DND-41 (cell line): ENCODE measurements at regions not wholly inside any gene's neighbourhood (a gene's known extent, or its start where the extent isn't known, plus 50 kb on each side); places are given as distances from the start of the nearest gene placed in this dataset.

Source experiments
- ATAC-seq: fragments of 200-7000 bp; cut with Tn5 transposase; 3 replicates; pipeline ENCODE4 v1.9.1; 2021; ENCODE audit warnings: low read depth; ENCODE audit not compliant: insufficient read depth
- DNase-seq: peaks from one replicate; pipeline ENCODE4 v3.0.0-alpha.2; 2020
- H2AFZ ChIP-seq: 2 replicates; pipeline ENCODE4 v1.6.0; 2012; ENCODE audit warnings: low read depth, low read length
- H3K27ac ChIP-seq: 2 replicates; pipeline ENCODE4 v1.5.1; 2012; ENCODE audit warnings: low read length, inconsistent platforms
- H3K27me3 ChIP-seq: fragments of 200-600 bp; sonication (generic); 2 replicates; pipeline ENCODE4 v1.6.0; 2012; ENCODE audit warnings: low read length, mild to moderate bottlenecking, inconsistent platforms; ENCODE audit not compliant: insufficient read depth, poor library complexity
- H3K36me3 ChIP-seq: 2 replicates; pipeline ENCODE4 v1.5.1; 2012; ENCODE audit warnings: low read length, inconsistent platforms; ENCODE audit not compliant: insufficient read depth
- H3K4me1 ChIP-seq: 2 replicates; pipeline ENCODE4 v1.5.1; 2012; ENCODE audit warnings: mild to moderate bottlenecking, low read length; ENCODE audit not compliant: insufficient read depth
- H3K4me2 ChIP-seq: 2 replicates; pipeline ENCODE4 v1.6.0; 2012; ENCODE audit warnings: mild to moderate bottlenecking, moderate library complexity, low read length, inconsistent platforms; ENCODE audit not compliant: insufficient read depth
- H3K4me3 ChIP-seq, 2 experiments: fragments of 200-600 bp in 1 of 2; shearing (Covaris generic) in 1 of 2; 2 replicates each; pipeline ENCODE4 v1.5.1; 2012 to 2016; ENCODE audit warnings: inconsistent platforms in 2 of 2, low read length in 2 of 2, mild to moderate bottlenecking in 2 of 2, low read depth in 1 of 2, moderate library complexity in 1 of 2
- H3K79me2 ChIP-seq: 2 replicates; pipeline ENCODE4 v1.6.0; 2012; ENCODE audit warnings: low read length, inconsistent platforms; ENCODE audit not compliant: insufficient read depth
- H3K9ac ChIP-seq: 2 replicates; pipeline ENCODE4 v1.6.0; 2012; ENCODE audit warnings: low read depth, mild to moderate bottlenecking, inconsistent platforms, low read length, moderate library complexity
- H3K9me3 ChIP-seq: 2 replicates; pipeline ENCODE4 v1.5.1; 2012; ENCODE audit warnings: low read length, moderate library complexity, mild to moderate bottlenecking, inconsistent platforms; ENCODE audit not compliant: insufficient read depth, severe bottlenecking
- H4K20me1 ChIP-seq: 2 replicates; pipeline ENCODE4 v1.6.0; 2012; ENCODE audit warnings: low read length; ENCODE audit not compliant: insufficient read depth
- EZH2 ChIP-seq: IDR thresholded peaks from 3 replicates; pipeline ENCODE4 v1.6.1; 2012; ENCODE audit warnings: borderline replicate concordance, low read depth, mild to moderate bottlenecking, moderate library complexity, low read length, inconsistent platforms; ENCODE audit not compliant: severe bottlenecking
- TF ChIP-seq, protein P1 (sequence below): IDR thresholded peaks from 2 replicates; pipeline ENCODE4 v1.5.1; 2012; ENCODE audit warnings: borderline replicate concordance, low read length, moderate library complexity, mild to moderate bottlenecking; ENCODE audit not compliant: poor library complexity, severe bottlenecking; ENCODE audit errors: extremely low read depth

- no peak for ATAC-seq
- Histone ChIP-seq H4K20me1 (no peaks in the 10 kb centered on the region), H3K36me3 (no peaks in the 10 kb centered on the region), H3K4me2 (no peak overlapping the region), H3K27ac (no peak overlapping the region), H2AFZ (no peak overlapping the region), H3K9me3 (no peaks in the 10 kb centered on the region), H3K4me1 (no peaks in the 10 kb centered on the region), H3K9ac (no peak overlapping the region), H3K4me3 (no peak overlapping the region), H3K79me2 (no peaks in the 10 kb centered on the region), H3K27me3 (no peaks in the 10 kb centered on the region)
- no peak for DNase-seq
- TF ChIP-seq, protein P1, sequence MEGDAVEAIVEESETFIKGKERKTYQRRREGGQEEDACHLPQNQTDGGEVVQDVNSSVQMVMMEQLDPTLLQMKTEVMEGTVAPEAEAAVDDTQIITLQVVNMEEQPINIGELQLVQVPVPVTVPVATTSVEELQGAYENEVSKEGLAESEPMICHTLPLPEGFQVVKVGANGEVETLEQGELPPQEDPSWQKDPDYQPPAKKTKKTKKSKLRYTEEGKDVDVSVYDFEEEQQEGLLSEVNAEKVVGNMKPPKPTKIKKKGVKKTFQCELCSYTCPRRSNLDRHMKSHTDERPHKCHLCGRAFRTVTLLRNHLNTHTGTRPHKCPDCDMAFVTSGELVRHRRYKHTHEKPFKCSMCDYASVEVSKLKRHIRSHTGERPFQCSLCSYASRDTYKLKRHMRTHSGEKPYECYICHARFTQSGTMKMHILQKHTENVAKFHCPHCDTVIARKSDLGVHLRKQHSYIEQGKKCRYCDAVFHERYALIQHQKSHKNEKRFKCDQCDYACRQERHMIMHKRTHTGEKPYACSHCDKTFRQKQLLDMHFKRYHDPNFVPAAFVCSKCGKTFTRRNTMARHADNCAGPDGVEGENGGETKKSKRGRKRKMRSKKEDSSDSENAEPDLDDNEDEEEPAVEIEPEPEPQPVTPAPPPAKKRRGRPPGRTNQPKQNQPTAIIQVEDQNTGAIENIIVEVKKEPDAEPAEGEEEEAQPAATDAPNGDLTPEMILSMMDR = no peak
- no peak for TF ChIP-seq EZH2
Measured at GRCh38 chr2:215773728-215774127, 239.6 kb downstream of the MREG start.

DNA sequence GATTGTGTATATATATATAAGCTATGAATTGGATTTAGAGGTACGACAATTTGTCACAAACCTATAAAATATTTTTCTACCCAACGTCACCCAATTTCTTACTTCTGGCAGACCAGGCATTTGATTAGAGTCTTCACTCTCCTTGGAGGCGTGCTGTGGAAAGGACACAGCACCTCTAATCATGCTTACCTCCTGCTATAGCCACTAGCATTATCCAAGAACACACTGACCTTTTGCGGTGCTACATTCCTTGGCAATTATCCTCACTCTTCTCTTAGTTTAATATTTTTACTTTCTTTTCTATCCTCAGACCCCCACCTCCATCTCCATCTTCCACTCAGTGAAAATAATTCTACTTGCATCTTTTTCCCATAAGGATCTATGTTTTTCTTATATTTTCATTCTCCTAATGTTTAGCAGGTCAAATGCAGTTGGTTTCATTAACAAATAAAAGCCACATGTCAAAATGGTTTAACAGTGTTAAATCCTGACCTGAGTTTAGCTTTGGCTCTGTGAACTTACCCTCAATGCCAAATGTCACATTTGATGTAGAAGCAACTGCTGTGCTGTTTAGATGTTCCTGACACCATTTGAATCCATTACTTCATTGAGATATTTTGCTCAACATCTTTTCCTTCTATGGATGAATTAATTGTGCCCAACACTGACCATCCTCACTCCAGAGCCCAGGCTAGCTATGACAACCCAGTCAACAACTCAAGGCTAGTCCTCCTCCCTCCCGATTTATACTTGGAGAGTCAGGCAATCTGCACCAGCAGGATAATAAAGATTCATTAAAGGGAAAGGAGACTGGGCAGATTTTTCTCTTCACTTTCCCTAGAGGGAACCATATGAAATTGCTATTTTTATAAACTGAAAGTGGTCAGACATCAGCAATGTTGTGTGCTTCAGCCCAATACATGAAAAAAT is 240.5 kb downstream of the MREG start:
- Histone ChIP-seq H3K27ac (no peak overlapping the region), H4K20me1 (no peaks in the 10 kb centered on the region), H3K4me2 (no peak overlapping the region), H2AFZ (no peak overlapping the region), H3K4me1 (no peaks in the 10 kb centered on the region), H3K9ac (no peak overlapping the region), H3K9me3 (no peaks in the 10 kb centered on the region), H3K4me3 (no peak overlapping the region), H3K27me3 (no peaks in the 10 kb centered on the region), H3K36me3 (no peaks in the 10 kb centered on the region), H3K79me2 (no peaks in the 10 kb centered on the region)
- ATAC-seq (no peak), DNase-seq (no peak)
- TF ChIP-seq EZH2 = no peak
- TF ChIP-seq, protein P1 = no peak

GRCh38 chr2:215772003-215772402 is 241.3 kb downstream of the MREG start:
- no peaks in the 10 kb centered on the region for H3K9me3 ChIP-seq
- no peaks in the 10 kb centered on the region for H4K20me1 ChIP-seq
- DNase-seq (no peak), ATAC-seq (no peak)
- H3K4me3 ChIP-seq = no peak overlapping the region
- H3K27ac ChIP-seq = no peak overlapping the region
- H3K36me3 ChIP-seq = no peaks in the 10 kb centered on the region
- H2AFZ ChIP-seq = no peak overlapping the region
- TF ChIP-seq, protein P1 = no peak
- no peak for TF ChIP-seq EZH2
- no peak overlapping the region for H3K9ac ChIP-seq
- no peaks in the 10 kb centered on the region for H3K27me3 ChIP-seq
- no peak overlapping the region for H3K4me2 ChIP-seq
- no peaks in the 10 kb centered on the region for H3K4me1 ChIP-seq
- H3K79me2 ChIP-seq = no peaks in the 10 kb centered on the region

- Histone ChIP-seq H3K9ac (no peak overlapping the region), H2AFZ (no peak overlapping the region)
Measured at GRCh38 chr2:215771241-215771640, 242.1 kb downstream of the MREG start.

More at GRCh38 chr2:215771241-215771640, 242.1 kb downstream of the MREG start:
- DNase-seq (no peak), ATAC-seq (no peak)
- Histone ChIP-seq H3K27me3 (no peaks in the 10 kb centered on the region), H3K79me2 (no peaks in the 10 kb centered on the region), H3K4me3 (no peak overlapping the region), H3K9me3 (no peaks in the 10 kb centered on the region), H3K4me1 (no peaks in the 10 kb centered on the region), H3K27ac (no peak overlapping the region), H3K4me2 (no peak overlapping the region), H4K20me1 (no peaks in the 10 kb centered on the region), H3K36me3 (no peaks in the 10 kb centered on the region)
- TF ChIP-seq, protein P1 = no peak
- no peak for TF ChIP-seq EZH2
